ENCODE measurements at regions not wholly inside any gene's neighbourhood (a gene's known extent, or its start where the extent isn't known, plus 50 kb on each side); places are given as distances from the start of the nearest gene placed in this dataset.
"Not testable (repeated sequence)": the region's sequence is repeated elsewhere in the genome, so short reads cannot be mapped to it uniquely, and the experiment has no call there.

DNA sequence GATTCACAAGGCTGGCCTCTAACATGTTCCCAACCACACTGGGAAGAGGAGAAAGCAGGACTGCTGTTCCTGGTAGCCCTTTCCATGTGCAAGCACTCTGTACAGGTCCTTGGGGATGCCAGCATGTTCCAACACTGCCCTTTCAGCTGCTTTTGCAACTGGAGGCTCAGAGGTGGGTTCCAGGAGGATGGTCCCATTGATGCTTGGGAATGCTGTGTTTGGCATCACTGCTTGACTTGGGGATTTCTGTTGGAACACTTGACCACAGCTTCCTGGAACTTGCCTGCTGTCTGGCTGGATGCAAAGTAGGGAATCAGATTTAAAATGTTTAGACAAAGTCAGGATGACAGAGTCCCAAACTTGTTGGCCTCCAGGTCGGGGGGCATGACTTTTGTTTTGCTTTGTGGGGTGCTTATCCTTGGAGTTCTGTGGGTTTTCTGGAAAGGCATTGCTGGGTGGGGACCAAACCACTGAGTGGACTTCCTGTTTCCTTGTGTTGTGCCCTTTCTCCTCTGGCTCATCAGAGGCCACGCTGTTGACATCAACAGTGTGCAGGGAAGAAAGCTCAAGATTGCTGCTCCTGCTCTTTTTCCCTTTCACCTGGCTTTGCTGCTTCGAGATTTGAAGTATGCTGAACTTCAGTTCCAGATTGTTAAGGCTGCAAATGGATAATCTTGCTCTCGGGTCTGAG lies 148.5 kb upstream of the RPS23 start:
- no peak for DNase-seq (ENCODE audit: low read depth in 2 of 2)

DNA sequence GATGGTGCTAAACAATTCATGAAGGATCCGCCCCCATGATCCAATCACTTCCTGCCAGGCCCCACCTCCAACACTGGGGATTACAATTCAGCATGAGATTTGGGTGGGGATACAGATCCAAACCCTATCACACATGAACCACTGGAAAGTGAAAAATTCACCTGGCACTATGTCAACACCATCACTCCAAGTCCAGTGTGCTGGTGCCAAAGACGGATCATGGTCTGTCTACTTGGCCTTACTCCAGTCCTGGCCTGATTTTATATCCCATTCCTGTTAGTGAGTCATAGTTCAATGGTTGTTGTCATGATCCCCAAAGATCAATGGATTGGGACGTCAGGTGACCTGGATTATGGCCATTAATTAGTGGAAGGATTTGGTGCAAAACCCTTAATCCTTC lies 147.4 kb upstream of the RPS23 start:
- no peak for DNase-seq (ENCODE audit: low read depth in 2 of 2)

DNA sequence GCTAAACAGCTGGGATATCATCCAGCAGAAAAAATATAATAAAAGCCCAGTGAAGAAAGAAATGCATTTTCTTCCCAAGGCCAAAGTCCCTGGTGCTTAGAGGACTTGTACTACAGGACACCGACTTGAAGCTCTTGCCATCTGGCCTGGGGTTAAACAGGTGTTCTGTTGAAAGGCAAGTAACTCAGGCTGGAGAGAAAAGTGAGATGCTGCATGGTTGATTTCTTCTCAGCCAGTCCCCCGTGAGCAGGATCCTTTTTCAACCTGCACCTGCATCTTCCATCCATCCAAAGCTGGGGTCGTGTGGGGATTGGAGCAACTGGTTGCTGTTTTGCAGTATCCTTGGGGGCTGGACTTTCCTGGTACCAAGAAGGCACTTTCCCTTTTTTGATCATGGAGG lies 146.1 kb upstream of the RPS23 start:
- DNase-seq (ENCODE audit: low read depth in 2 of 2) = no peak

DNA sequence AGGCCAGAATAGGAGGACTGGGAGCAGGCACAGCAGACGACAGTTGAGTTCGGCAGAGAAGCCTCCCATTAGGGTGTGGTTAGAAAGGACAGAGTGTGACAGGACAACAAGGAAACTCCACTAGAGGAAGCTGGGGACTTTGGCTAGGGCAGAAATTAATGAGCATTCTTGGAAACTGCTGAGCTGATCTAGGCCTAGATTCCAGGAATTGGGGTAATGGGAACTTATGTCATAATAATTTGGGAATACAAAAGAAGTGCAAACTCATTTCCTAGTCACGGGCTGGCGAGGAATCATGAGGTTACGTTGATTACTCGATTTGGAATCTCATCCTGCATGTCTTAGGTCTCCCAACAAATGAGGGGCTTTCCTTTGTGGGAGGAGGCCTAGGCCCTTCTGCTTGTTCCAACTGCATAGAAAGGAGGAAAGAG lies 144.6 kb upstream of the RPS23 start:
- no peak for DNase-seq (ENCODE audit: low read depth in 2 of 2)

DNA sequence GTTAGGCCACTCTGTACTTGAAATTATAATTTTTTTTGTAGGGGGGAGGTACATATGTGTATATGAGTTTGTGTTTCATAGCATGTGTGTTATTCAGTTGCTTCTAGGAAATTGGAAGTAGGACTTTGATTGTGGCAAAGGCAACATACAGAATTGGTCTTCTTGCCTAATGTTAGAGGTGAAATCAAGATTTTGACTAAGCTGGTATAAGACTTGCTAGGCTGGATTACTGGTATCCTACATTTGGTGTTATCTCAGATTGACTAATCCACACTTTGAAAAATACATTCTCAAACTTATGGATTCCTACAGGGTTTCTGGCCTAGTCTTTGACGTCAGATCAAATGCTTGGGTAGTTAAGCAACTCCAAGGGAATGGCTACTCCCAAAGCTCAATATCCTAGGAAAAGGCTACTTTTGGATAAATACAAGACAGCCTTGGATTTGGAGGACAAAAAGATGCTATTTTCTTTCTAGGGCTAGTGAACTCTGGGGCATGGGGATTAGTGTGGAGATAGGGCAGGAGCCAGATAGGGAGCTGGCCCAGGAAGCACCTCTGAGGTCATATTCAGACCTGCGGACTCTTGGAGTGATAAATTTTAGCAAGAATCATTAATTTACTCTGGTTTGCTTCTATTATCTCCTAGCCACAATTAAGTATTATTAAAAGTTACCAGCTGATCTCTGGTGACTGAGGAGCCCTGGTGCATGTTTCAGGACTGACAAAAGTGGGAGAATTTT lies 144.0 kb upstream of the RPS23 start:
- no peak for DNase-seq (ENCODE audit: low read depth in 2 of 2)

DNA sequence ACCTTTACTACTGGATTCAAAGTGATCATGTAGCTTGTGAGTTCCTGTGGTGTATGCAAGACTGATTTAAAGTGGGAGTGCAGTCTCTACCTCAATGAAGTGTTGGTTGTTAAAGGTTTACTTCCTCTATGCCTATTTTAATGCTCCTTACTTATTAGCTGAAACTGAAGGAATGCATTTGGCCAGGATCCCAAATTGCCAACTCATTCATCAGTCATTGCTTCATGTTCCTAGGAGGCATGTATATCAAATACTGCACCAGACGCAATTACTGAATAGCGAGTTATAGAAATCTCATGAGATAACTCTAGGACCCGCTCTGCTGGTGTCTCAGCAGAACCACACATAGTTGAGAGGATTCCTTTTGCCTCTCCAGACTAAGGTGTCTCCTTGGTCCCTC lies 143.0 kb upstream of the RPS23 start:
- DNase-seq (ENCODE audit: low read depth in 2 of 2) = peak; percentile 86 to 87

DNA sequence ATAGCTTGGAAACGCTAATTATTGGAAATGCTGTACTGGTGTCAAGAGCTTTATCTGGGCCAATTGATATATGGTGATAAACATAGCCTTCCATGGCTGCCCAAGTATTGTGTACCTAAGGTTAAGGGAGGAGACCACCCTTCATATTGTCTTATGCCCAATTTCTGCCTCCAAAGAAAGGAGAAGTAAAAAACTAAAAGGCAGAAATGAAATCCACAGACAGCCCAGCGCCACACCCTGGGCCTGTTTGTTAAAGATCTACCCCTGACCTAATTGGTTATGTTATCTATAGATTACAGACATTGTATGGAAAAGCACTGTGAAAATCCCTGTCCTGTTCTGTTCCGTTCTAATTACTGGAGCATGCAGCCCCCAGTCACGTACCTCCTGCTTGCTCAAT lies 142.4 kb upstream of the RPS23 start:
- not testable (repeated sequence) for DNase-seq (ENCODE audit: low read depth in 2 of 2)

DNA sequence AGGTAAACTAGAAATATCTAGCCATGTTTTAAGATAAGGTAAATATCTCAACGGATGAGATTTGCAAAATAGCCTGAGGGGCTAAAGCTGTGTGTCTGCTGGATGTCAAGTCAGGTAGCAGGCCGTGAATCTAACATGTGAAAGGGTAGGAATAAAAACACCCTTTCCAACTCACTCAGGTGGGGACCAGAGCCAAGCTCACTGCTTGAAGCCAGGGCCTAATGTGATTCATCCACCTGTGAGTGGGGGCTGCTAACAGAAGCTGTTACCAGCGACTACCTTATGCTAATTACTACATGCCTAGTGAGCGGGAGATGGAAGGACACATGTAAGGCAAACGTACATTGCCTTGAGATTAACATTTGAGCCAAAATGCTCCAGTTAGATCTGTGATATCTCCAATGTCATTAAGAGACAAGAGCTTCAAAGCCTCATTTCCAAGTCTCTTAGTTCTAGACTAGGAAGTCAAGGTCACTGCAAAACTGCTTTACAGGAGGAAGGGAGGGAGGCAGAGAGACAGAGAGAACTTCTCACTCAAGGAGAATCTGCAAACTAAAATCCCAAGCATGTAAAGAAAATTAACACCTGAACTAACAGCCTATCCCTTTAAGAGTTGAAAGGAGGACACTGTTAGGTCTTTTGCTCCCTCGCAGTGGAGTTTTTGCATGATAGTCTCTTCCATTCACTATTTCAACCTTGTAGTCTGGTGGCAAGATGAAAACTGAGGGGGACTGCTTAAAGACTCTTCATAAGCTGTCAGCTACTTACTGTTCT lies 141.6 kb upstream of the RPS23 start:
- DNase-seq (ENCODE audit: low read depth in 2 of 2) = no peak

DNA sequence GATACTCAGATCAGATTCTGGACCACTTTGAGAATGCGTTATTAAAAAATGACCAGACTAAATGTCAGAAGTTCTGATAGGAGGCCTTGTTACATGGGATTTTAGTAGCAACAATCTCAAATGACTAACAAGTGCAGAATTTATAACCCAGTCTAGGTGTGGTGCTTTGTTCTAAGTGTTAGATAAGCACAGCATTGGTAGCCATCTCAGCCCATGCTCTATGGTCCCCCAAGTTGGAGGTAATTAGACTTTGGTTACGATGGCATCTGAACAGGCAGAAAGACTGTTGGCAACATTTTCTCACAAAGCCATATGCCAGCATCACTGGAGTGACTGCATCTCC lies 140.4 kb upstream of the RPS23 start:
- no peak for DNase-seq (ENCODE audit: low read depth in 2 of 2)

DNA sequence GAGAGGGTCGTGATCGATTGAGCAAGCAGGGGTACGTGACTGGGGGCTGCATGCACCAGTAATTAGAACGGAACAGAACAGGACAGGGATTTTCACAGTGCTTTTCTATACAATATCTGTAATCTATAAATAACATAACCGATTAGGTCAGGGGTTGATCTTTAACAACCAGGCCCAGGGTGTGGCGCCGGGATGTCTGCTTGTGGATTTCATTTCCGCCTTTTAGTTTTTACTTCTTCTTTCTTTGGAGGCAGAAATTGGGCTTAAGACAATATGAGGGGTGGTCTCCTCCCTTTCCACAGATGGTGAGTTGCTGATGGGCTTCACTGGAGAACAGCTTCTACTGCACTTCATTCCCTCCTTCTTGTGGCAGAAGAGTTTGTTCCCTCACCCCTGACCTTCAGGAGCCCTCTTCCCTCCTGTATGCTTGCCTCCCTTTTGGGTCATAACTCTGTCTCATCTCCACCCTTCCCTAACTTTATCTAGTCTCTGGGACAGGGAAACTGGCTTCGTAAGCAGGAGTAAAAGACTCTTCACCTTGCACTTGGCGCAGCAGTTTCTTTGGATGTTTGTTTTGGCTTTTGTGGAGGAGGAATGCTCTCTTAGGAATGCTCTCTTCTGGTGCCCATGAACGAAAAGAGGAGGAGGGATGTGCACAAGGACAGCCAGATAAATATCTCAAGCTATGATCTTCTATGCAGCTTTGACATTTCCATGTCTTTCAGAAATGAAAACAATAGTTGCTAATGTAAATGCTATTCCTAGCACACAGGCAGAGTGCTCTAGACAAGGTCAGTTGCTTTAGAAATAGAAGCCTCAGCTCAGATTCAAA lies 139.8 kb upstream of the RPS23 start:
- no peak for DNase-seq (ENCODE audit: low read depth in 2 of 2)

DNA sequence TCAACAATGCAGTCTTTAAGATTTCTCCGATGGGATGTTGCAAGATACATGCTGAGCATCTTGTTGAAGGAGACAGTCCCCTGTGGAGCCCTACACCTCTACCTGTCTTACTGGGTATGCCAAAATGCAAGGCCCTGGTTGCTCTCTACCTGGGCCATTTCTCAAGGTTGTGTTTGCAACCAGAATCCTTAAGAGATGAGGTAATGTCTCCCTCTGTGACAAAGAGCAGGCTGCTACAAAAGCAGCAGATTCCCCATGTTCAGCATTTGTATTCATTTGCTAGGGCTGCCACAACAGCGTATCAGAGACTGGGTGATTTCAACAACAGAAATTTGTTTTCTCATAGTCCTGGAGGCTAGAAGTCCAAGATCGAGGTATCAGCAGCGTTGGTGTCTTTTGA lies 138.4 kb upstream of the RPS23 start:
- no peak for DNase-seq (ENCODE audit: low read depth in 2 of 2)

DNA sequence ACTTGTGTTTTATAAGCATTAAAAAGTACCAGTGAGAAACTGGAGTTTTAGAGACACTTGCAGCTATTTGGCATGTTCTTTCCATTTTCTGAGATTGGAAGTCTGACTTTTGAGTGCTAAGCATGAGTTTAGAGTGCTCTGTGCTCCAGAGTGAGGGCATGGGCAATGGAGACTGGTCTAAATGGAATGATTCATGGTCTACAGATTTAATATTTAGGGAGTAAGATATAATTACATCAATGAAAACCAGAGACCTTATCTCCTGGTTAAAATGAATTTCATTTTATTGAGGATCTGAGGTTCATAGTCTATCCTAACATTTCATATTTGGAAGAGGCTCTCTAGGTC lies 135.9 kb upstream of the RPS23 start:
- DNase-seq (ENCODE audit: low read depth in 2 of 2) = no peak

DNA sequence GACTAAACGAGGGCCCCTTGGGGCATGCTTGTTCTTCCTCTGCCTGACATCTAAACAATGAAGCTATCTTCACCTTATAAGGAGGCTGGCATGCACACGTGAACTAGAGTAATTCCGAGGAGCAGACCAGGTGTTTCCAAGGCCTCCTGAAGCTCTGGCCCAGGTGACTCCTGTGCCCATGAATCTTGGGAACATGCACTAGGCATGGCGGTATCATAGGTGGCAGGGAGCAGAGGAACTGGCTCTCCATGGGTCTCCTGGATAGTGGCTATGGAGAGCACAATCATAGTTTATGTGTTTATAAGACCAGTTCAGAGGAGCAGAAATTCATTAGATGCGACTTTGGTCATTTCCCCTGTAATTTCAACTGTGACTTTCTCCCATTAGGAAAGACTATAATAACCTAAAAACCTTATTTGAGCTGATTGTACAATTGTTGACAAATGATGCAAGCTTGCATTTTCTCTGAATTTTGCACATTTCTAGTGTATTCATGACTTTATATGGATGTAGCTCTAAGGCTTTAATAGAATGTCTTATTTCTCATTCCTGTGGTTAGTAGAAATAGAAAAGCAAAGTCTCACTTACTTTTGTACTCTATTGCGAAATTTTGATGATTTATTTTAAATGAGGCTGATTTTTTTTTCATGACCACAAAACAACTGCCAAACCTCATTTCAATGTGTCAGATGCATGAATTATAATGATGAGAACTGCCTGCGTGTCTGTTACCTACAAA lies 135.3 kb upstream of the RPS23 start:
- peak; percentile 97 for DNase-seq (ENCODE audit: low read depth in 2 of 2)

DNA sequence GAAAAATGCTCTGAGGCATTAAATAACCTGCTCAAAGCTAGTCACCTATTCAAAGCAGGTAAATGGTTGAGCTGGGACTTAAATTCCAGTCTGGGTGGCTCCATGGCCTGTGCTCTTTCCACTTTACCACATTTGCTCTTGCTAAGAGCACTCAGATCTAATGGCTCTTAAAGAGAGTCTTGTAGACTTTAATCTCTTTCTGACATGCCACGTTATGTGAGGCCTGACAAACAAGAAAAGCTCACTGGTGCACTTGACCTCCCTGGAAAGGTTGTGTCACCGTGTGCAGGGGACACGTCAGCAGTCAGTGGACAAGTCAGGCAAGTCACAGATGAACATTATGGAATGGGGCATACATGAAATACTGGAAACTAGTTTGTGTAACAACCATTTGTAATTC lies 129.9 kb upstream of the RPS23 start:
- DNase-seq (ENCODE audit: low read depth in 2 of 2) = no peak

DNA sequence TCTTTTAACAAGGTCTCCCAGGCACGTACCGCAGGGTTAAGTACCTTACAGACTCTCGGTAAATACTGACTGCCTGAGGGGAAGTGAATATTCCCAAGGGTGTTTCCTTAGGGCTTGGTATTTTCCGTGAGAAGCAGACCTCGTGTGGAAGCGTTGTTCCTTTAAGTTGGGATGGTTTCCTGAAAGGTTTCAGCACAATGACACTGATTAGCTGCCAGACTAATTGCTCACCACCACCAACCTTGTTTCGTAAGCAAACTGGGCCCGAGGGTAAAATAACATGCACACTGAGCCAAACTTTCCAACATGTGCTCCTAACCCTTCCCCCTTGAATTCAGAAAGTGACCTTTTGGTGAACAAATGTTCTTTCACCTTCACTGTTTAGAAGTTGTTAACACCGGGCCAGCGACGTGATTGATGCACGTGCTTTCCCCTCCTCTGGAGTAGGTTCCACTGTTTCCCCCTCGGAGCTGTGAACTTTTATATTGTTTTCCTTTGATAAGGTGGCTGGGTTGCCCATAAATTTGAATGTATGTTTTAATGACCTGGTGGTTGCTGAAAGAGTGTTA lies 128.1 kb upstream of the RPS23 start:
- peak; percentile 77 to 79 for DNase-seq (ENCODE audit: low read depth in 2 of 2)

DNA sequence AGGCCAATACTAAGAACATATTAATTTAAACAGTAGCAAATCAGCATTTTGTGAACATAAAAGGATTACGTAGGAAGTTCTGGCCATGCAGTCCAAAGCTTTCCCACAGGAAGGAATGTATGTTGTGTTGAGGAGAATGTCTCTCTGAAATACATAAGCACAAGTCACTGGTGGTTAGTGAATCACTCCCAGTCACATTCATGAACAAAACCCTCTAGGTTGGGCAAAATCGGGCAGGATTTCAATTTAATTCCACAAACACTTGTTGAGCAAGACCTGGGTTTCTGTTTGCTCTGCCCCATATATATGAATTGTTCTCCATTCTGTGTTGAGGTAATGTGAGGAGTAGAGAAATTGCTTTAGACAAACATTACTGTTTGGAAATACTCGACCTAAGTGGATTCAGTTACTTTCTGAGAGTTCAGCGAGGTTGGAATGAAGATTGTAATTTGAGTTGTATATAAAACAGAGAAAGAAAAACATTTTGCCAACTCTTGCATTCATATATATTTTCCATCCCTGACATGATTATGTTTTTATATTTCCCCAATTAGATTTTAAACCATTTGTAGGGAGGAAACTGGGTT lies 127.6 kb upstream of the RPS23 start:
- peak; percentile 94 for DNase-seq (ENCODE audit: low read depth in 2 of 2)

DNA sequence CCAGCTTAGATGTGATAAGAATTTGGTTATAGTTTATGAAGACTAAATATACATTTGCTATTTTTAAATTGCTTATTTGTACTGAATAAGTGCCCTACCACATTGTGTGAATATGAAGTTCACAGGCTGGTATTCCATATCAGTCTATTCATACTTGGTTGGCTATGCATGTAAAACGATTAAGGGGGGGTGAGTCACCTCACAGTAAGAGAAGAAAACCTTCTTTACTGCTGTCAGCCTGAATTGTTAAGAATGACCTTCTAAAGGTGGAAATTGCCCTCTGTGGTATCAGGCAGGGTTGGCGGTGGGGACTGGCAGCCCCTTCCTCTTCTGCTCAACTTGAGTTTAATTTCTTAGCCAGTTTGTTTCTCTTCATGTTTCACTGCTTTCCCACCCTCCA lies 127.0 kb upstream of the RPS23 start:
- no peak for DNase-seq (ENCODE audit: low read depth in 2 of 2)

DNA sequence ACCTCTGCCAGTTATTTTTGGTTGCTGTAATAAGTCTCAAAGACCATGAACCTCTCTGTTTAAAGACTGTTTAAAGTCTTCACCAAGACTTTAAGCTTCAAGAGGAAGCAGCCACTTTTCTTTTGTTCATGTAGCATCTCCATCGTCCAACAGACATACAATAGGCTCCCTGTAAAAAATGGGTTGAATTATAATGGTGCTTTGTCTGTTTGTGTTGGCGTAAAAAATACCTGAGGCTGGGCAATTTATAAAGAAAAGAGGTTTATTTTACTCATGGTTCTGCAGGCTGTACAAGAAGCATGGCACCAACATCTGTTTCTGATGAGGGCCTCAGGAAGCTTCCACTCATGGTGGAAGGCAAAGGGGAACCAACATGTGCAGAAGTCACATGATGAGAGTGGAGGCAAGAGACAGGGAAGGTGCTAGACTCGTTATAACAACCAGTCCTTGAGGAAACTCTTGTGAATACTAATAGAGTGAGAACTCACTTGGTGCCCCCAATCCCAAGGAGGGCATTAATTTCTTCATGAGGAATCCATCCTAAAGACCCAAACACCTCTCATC lies 126.3 kb upstream of the RPS23 start:
- DNase-seq (ENCODE audit: low read depth in 2 of 2) = no peak

DNA sequence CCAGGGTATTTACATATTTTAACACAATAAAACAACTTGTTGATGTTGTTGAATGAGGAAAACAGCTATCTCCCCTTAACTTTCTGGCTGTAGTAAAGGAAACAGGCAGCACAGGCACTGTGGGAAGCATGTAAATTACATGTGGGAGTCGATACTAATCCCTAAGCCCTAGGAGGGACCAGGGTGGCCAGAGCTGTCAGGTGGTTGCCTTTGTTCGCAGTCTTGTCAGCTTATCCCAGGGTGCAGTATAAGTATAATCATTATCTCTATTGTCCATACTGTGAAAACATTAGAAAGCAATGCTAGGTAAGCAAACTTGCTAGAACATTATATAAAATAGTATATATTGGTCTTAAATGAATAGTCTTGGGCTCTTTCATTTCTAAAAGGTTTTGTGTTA lies 125.6 kb upstream of the RPS23 start:
- no peak for DNase-seq (ENCODE audit: low read depth in 2 of 2)

DNA sequence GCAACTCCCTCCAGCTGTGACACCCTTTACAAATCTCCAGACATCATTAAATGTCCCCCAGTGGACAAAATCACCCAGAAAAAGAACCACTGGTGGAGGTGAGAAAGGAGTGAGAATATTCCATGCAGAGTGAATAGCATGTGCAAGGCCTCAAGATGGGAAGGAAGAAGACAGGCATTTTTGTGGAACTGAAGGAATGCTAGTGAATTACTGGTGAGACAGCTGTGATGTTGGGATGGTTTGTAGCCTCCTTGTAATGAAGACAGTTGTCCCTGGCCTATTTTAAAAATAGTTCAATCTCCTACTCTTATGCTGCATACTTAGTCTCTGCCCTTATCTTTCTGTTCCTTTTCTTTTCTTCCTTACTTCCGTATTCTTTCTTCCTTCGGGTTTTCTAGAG lies 124.9 kb upstream of the RPS23 start:
- no peak for DNase-seq (ENCODE audit: low read depth in 2 of 2)
